C4-2B (cell line): ENCODE measurements at regions not wholly inside any gene's neighbourhood (a gene's known extent, or its start where the extent isn't known, plus 50 kb on each side); places are given as distances from the start of the nearest gene placed in this dataset.

ENCODE experiments used
- ZFX ChIP-seq: fragments of 450-650 bp; IDR thresholded peaks from 2 replicates; pipeline ENCODE4 v1.6.1; 2017
- TF ChIP-seq, protein P1 (sequence below): fragments of 450-650 bp; conservative IDR thresholded peaks from 2 replicates; pipeline ENCODE4 v1.5.1; 2017; ENCODE audit warnings: mild to moderate bottlenecking

- TF ChIP-seq, protein P1, sequence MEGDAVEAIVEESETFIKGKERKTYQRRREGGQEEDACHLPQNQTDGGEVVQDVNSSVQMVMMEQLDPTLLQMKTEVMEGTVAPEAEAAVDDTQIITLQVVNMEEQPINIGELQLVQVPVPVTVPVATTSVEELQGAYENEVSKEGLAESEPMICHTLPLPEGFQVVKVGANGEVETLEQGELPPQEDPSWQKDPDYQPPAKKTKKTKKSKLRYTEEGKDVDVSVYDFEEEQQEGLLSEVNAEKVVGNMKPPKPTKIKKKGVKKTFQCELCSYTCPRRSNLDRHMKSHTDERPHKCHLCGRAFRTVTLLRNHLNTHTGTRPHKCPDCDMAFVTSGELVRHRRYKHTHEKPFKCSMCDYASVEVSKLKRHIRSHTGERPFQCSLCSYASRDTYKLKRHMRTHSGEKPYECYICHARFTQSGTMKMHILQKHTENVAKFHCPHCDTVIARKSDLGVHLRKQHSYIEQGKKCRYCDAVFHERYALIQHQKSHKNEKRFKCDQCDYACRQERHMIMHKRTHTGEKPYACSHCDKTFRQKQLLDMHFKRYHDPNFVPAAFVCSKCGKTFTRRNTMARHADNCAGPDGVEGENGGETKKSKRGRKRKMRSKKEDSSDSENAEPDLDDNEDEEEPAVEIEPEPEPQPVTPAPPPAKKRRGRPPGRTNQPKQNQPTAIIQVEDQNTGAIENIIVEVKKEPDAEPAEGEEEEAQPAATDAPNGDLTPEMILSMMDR: no peak
- TF ChIP-seq ZFX: no peak
These were observed 494.7 kb upstream of the SLC35B3 start for GRCh38 chr6:8930009-8930408.
